ENCODE measurements at regions not wholly inside any gene's neighbourhood (a gene's known extent, or its start where the extent isn't known, plus 50 kb on each side); places are given as distances from the start of the nearest gene placed in this dataset.

DNA sequence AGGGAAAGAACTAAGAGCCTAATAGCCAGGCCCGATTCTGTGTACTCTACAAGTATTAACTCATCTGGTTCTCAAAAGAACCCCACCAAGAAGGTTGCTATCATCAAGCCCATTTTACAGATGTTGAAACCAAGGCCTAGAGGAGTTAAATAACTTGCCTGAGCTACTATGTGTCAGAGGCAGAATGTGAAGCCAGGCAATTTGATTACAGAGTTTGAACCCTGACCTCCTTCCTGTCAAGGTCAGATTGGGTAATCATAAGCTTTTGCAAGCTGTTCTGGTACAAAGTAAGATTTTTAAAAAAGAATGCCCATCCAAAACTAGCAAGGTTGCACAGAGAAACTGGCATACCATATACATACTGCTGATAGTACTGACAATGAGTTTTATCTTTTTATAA is 227.1 kb downstream of the HAUS1 start:
- H3K9ac ChIP-seq: no peak overlapping the region
- no peaks in the 10 kb centered on the region for H4K20me1 ChIP-seq (ENCODE audit: insufficient read depth)
- no peak for TF ChIP-seq EZH2phosphoT487 (IDR thresholded peaks at IDR 0.05; ENCODE audit: insufficient read depth, low read depth)
- TF ChIP-seq EZH2 (IDR thresholded peaks at IDR 0.05; ENCODE audit: insufficient read depth, poor library complexity, severe bottlenecking): no peak
- H3K9me2 ChIP-seq (ENCODE audit: insufficient read depth): no peaks in the 10 kb centered on the region
- no peaks in the 10 kb centered on the region for H3K4me1 ChIP-seq (ENCODE audit: insufficient read depth)
- H3F3A ChIP-seq (ENCODE audit: insufficient read depth): no peaks in the 10 kb centered on the region
- H3K4me3 ChIP-seq: no peak overlapping the region
- H2AFZ ChIP-seq: no peak overlapping the region
- no peaks in the 10 kb centered on the region for H3K9me3 ChIP-seq (ENCODE audit: low read depth)
- no peak overlapping the region for H3K4me2 ChIP-seq (ENCODE audit: unreplicated experiment)
- 71 to 77% methylated on average over 1 of the region's 1 CpG for WGBS, 2 experiments (ENCODE audit: low coverage in 1 of 2, low lambda C conversion rate in 2 of 2, missing lambda C conversion rate in 2 of 2)
- DNase-seq: no peak
- H3K27ac ChIP-seq: no peak overlapping the region
- H3K27me3 ChIP-seq (replicated peaks; ENCODE audit: insufficient read depth): peaks cover 57% of the 10 kb centered on the region
- H3K36me3 ChIP-seq (ENCODE audit: low read depth): no peaks in the 10 kb centered on the region
- in situ Hi-C loops (cut with MboI): no loop called here
- no peaks in the 10 kb centered on the region for H3K79me2 ChIP-seq (ENCODE audit: insufficient read depth)

DNA sequence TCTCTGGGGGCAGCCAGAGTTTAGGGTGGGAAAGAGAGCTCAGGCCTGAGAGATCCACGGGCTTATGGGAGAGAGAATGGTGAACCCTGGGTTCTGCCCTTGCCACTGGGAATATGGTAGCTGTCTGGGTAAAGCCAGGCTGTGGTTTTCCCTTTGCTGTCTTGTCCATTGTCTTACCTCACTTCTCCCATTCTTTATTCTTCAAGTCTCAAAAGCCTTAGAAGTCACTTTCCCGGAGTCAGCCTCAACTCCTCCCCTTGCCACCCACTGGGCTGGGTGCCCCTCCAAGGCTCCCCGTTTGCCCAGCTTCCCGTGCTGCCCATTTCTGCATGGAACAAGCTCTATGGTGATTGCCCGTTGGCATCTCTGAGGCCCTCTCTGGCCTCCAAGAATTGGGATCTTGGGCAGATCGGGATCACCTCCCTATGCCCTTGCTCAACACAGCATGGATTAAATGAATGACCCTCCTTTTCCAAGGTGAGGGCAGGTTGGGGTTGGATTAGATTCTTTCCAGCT is 228.2 kb downstream of the HAUS1 start:
- H3K4me3 ChIP-seq: no peak overlapping the region
- H3K4me2 ChIP-seq (ENCODE audit: unreplicated experiment): no peak overlapping the region
- TF ChIP-seq EZH2 (IDR thresholded peaks at IDR 0.05; ENCODE audit: insufficient read depth, poor library complexity, severe bottlenecking) (no peak), EZH2phosphoT487 (IDR thresholded peaks at IDR 0.05; ENCODE audit: insufficient read depth, low read depth) (no peak)

DNA sequence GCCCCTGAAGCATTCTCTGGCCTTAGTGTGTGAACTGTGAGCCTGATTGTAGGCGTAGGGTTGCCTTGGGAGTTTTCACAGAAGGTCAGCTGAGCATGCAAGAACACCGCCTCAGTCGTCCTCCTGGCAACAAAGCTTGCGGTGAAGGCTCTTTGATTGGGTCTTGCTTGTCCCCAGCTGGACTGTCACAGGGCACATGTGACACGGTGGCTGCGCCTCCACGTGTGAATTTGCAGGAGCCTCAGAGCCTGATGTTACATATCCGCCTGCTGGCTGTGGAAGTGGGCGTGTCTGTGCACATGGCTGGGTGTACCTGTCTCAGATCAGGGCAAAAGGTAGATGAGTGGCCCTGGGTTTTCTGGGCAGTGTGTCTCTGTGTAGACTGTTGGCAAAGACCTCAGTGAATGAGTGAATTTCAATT is 228.7 kb downstream of the HAUS1 start:
- H3K4me3 ChIP-seq: no peak overlapping the region
- no peak overlapping the region for H3K9ac ChIP-seq
- no peak overlapping the region for H3K4me2 ChIP-seq (ENCODE audit: unreplicated experiment)
- 31 to 34% methylated on average over 9 of the region's 9 CpGs for WGBS, 2 experiments (ENCODE audit: low coverage in 1 of 2, low lambda C conversion rate in 2 of 2, missing lambda C conversion rate in 2 of 2)
- H3K4me1 ChIP-seq (ENCODE audit: insufficient read depth): no peaks in the 10 kb centered on the region
- no peaks in the 10 kb centered on the region for H3K9me2 ChIP-seq (ENCODE audit: insufficient read depth)
- no peaks in the 10 kb centered on the region for H3F3A ChIP-seq (ENCODE audit: insufficient read depth)
- TF ChIP-seq EZH2 (IDR thresholded peaks at IDR 0.05; ENCODE audit: insufficient read depth, poor library complexity, severe bottlenecking) (no peak), EZH2phosphoT487 (IDR thresholded peaks at IDR 0.05; ENCODE audit: insufficient read depth, low read depth) (no peak)
- no peak overlapping the region for H2AFZ ChIP-seq
- H4K20me1 ChIP-seq (ENCODE audit: insufficient read depth): no peaks in the 10 kb centered on the region
- no peaks in the 10 kb centered on the region for H3K36me3 ChIP-seq (ENCODE audit: low read depth)
- H3K79me2 ChIP-seq (ENCODE audit: insufficient read depth): no peaks in the 10 kb centered on the region
- in situ Hi-C loops (cut with MboI): no loop called here
- H3K27ac ChIP-seq: no peak overlapping the region
- no peaks in the 10 kb centered on the region for H3K9me3 ChIP-seq (ENCODE audit: low read depth)
- H3K27me3 ChIP-seq (replicated peaks; ENCODE audit: insufficient read depth): peaks cover 70% of the 10 kb centered on the region
- DNase-seq: no peak

More for the DNA sequence above, 228.2 kb downstream of the HAUS1 start:
- Histone ChIP-seq H4K20me1 (ENCODE audit: insufficient read depth) (no peaks in the 10 kb centered on the region), H3K9ac (no peak overlapping the region), H3K27ac (no peak overlapping the region), H3K9me2 (ENCODE audit: insufficient read depth) (no peaks in the 10 kb centered on the region), H3F3A (ENCODE audit: insufficient read depth) (no peaks in the 10 kb centered on the region), H3K36me3 (ENCODE audit: low read depth) (no peaks in the 10 kb centered on the region), H3K9me3 (ENCODE audit: low read depth) (no peaks in the 10 kb centered on the region), H3K27me3 (replicated peaks; ENCODE audit: insufficient read depth) (peaks cover 66% of the 10 kb centered on the region), H3K79me2 (ENCODE audit: insufficient read depth) (no peaks in the 10 kb centered on the region), H2AFZ (no peak overlapping the region), H3K4me1 (ENCODE audit: insufficient read depth) (no peaks in the 10 kb centered on the region)
- DNase-seq: no peak
- in situ Hi-C loops (cut with MboI): no loop called here
- WGBS, 2 experiments (ENCODE audit: low coverage in 1 of 2, low lambda C conversion rate in 2 of 2, missing lambda C conversion rate in 2 of 2): 59 to 63% methylated on average over 6 of the region's 6 CpGs

DNA sequence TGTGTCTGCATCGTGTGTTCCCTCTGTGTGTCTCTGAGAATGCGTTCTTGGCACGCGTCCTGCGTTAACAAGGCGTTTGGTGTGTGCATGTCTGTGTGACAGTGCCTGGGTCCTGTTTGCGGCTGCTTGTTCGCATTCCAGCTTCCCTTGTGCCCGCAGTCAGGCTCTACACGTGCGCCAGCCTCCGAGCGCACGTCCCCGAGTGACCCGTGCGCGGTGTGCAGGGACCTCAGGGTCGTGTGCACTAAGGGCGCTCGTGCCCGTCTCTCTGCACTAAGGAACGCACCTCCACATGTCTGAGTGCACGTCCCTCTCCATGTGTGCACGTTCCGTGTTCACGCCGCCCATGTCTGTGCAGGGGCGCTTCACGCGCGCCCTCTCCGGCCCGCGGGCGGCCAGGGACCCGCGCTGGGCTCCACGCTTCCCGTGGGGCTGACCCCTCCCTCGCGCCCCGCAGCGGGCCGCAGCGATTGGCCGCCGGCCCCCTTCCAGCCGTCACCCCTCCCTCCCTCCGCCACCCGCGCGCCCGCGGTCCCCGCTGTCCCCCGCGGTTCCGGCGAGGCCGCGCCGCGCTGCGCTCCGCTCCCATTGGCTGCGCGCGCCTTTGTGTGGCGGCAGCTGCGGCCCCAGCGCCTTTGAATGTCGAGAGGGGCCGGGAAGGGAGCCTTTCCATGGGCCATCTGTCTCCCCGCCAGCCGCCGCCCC is 229.4 kb downstream of the HAUS1 start:
- Histone ChIP-seq H3K79me2 (ENCODE audit: insufficient read depth) (no peaks in the 10 kb centered on the region), H3F3A (ENCODE audit: insufficient read depth) (no peaks in the 10 kb centered on the region), H3K9me3 (ENCODE audit: low read depth) (no peaks in the 10 kb centered on the region), H3K27ac (no peak overlapping the region), H3K27me3 (replicated peaks; ENCODE audit: insufficient read depth) (peaks cover 77% of the 10 kb centered on the region), H3K4me2 (ENCODE audit: unreplicated experiment) (peak overlapping the region; percentile 42), H3K36me3 (ENCODE audit: low read depth) (no peaks in the 10 kb centered on the region), H3K4me3 (peak overlapping the region; percentile 37; the same call in 1 of the 2 replicates), H2AFZ (no peak overlapping the region), H3K9ac (no peak overlapping the region), H3K4me1 (ENCODE audit: insufficient read depth) (no peaks in the 10 kb centered on the region), H4K20me1 (ENCODE audit: insufficient read depth) (no peaks in the 10 kb centered on the region), H3K9me2 (ENCODE audit: insufficient read depth) (no peaks in the 10 kb centered on the region)
- TF ChIP-seq EZH2 (IDR thresholded peaks at IDR 0.05; ENCODE audit: insufficient read depth, poor library complexity, severe bottlenecking): no peak
- TF ChIP-seq EZH2phosphoT487 (IDR thresholded peaks at IDR 0.05; ENCODE audit: insufficient read depth, low read depth): no peak
- peak; percentile 30 for DNase-seq
- in situ Hi-C loops (cut with MboI): no loop called here
- WGBS, 2 experiments (ENCODE audit: low coverage in 1 of 2, low lambda C conversion rate in 2 of 2, missing lambda C conversion rate in 2 of 2): 3% methylated on average over 30 to 45 of the region's 77 CpGs
